ENCODE measurements at regions not wholly inside any gene's neighbourhood (a gene's known extent, or its start where the extent isn't known, plus 50 kb on each side); places are given as distances from the start of the nearest gene placed in this dataset.

GRCh38 chr4:162392946-162393345 lies 229.1 kb upstream of the FSTL5 start:
- no peak for TF ChIP-seq EZH2 (IDR thresholded peaks at IDR 0.05; ENCODE audit: insufficient read depth, poor library complexity, severe bottlenecking)
- no peak for TF ChIP-seq EZH2phosphoT487 (IDR thresholded peaks at IDR 0.05; ENCODE audit: insufficient read depth, low read depth)
